Progenitor cell of endocrine pancreas (in vitro differentiated cells): ENCODE measurements at regions not wholly inside any gene's neighbourhood (a gene's known extent, or its start where the extent isn't known, plus 50 kb on each side); places are given as distances from the start of the nearest gene placed in this dataset.
"Not testable (repeated sequence)": the region's sequence is repeated elsewhere in the genome, so short reads cannot be mapped to it uniquely, and the experiment has no call there.

Experiments used
- DNase-seq: peaks from one replicate; pipeline ENCODE4 v3.0.0; 2021; ENCODE audit warnings: low spot score; ENCODE audit not compliant: unreplicated experiment
- H3K27ac Mint-ChIP-seq: 2 replicates; pipeline ENCODE4 v1.8.0; 2021; ENCODE audit warnings: mild to moderate bottlenecking, moderate library complexity, mixed read lengths
- H3K27me3 Mint-ChIP-seq: 2 replicates; pipeline ENCODE4 v1.8.0; 2021; ENCODE audit warnings: mixed read lengths
- H3K36me3 Mint-ChIP-seq: 2 replicates; pipeline ENCODE4 v1.8.0; 2022; ENCODE audit warnings: mixed read lengths; ENCODE audit not compliant: insufficient read depth
- H3K4me1 Mint-ChIP-seq: 2 replicates; pipeline ENCODE4 v1.8.0; 2021; ENCODE audit warnings: low read depth, mixed read lengths
- H3K4me3 Mint-ChIP-seq: 2 replicates; pipeline ENCODE4 v1.8.0; 2021; ENCODE audit warnings: low read depth, mild to moderate bottlenecking, moderate library complexity, mixed read lengths
- H3K9me3 Mint-ChIP-seq: 2 replicates; pipeline ENCODE4 v1.8.0; 2021; ENCODE audit warnings: low read depth, mixed read lengths
- CTCF ChIP-seq: fragments of 200-600 bp; sonication (generic); IDR thresholded peaks from one replicate; pipeline ENCODE4 v1.5.0; 2021; ENCODE audit warnings: antibody characterized with exemption, mild to moderate bottlenecking; ENCODE audit not compliant: unreplicated experiment

DNA sequence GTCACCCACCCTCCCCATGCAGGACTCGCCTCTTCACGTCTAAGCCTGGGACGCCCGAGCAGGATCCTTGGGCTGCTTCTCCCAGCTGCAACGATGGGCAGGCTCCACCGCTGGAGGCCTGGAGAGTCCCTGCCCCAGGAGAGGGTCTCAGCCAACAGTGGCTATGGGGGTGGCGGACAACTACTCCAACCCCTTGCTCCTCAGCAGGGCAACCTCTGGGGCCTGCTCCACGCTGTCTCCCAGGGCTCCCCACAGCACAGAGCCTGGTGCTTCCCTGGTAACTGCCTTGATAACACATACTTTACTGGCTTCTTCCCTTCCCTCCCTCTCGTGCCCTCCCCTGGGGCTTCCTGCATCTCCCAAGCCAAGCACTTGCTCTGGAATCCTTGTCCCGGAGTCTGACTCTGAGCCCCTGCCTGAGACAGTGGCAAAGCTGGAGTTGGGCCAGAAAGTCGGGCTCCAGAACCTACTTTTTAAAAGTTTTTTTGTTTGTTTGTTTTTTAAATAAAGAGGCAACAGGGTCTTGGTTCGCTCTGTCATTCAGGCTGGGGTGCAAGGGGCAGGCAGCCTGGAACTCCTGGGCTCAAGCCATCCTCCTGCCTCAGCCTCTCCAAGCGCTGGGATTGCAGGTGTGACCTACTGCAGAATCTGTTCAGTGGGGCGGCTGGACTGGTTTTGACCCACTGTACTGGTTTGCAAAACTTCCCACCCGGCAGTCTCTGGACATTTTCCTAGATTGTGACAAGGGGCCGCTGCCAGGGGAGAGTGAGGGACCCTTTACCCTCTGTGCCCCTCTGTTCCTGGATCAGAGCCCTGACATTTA, 99.4 kb downstream of the TNFRSF13B start:
- TF ChIP-seq CTCF, result no peak

DNA sequence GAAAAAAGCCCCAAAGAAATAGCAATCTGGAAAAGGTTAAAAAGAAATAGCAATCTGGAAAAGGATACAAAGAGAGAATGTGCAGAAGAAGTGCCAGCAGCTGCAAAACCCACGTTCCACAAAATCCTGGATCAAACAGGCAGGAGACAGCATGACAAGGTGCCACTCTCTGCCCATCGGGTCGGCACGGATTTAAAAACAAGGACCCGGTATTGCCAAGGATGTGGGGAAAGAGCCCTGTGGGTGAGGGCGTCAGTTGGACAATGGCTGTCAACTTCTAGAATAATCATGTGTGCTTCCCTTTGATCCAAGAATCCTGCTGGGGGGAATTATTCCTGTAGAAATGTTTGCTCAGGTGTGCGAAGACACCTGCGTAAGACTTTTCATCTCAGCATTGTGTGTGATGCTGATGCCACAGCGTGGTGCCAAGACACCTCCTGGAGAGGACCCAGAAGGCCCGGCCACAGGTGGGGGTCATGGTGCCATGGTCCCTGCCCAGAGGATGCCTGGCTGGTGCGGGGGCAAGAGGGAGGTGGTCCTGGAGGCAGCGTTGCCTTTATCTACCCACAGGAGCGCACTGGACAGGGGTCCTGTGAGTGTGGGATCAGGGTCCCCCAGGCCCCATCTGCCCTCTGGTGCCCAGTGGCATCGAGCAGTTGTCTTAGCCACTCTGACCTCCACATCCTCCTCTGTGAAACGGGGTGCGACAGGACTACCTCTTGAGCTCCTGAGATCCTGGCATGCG, 100.3 kb downstream of the TNFRSF13B start:
- H3K4me3 Mint-ChIP-seq, result not testable (repeated sequence)

More for the DNA sequence above, 99.4 kb downstream of the TNFRSF13B start:
- H3K36me3 Mint-ChIP-seq, result no peaks in the 10 kb centered on the region
- H3K27ac Mint-ChIP-seq, result no peak overlapping the region
- H3K27me3 Mint-ChIP-seq, result peaks cover 6% of the 10 kb centered on the region
- peaks cover 6% of the 10 kb centered on the region for H3K9me3 Mint-ChIP-seq
- H3K4me3 Mint-ChIP-seq, result no peak overlapping the region
- no peak for DNase-seq
- no peaks in the 10 kb centered on the region for H3K4me1 Mint-ChIP-seq

DNA sequence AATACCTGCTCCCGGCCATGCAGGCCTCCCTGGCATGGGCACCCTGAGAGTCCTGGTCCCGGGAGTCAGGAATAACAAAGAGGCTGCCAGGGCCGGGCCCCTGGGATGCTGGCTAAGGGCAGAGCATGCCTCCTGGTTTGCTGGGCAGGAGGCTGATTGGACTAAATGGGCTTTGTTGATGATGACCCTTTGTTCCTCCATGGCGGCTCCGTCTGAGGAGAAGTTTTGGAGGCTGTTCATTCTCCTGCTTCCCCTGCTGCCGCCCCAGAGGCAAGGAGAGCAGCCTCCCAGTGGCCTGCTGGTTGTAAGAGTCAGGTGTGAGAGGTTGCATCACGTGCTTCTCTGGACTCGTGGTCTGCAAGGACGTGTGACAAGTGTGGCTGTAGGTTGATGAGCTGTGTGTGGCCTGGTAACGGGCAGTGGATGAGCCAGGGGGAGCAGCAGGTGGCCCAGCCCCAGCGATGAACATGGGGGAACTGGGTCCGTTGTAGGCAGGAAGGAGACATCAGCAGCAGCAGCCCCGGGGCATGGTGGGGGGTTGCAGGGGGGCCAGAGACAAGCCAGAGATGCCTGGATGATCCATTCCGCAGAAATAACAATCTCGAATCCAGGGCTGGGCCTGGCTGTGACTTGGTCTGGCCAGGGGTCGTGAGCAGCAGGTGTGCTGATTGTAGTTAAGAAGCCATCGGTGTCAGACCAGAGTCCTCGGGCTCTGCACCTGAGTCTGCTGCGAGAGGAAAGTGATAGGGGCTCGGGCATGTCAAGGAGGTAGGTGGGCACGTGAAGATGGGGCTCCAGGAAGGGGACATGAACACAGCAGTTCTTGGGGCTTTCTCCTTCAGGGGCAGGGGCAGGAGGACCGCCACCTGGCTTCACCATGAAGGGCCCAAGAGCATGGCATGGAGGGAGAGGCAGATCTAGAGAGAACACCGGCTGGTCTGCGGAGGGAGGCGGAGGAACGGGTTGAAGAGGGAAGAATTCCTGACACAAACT, 101.4 kb downstream of the TNFRSF13B start:
- no peak for TF ChIP-seq CTCF
- Mint-ChIP-seq H3K27ac (no peak overlapping the region), H3K27me3 (peaks cover 6% of the 10 kb centered on the region), H3K36me3 (no peaks in the 10 kb centered on the region), H3K9me3 (no peaks in the 10 kb centered on the region), H3K4me3 (no peak overlapping the region), H3K4me1 (no peaks in the 10 kb centered on the region)
- DNase-seq, result no peak

More for the DNA sequence above, 100.3 kb downstream of the TNFRSF13B start:
- not testable (repeated sequence) for DNase-seq, H3K9me3 Mint-ChIP-seq, H3K27me3 Mint-ChIP-seq, H3K36me3 Mint-ChIP-seq, H3K27ac Mint-ChIP-seq, H3K4me1 Mint-ChIP-seq

DNA sequence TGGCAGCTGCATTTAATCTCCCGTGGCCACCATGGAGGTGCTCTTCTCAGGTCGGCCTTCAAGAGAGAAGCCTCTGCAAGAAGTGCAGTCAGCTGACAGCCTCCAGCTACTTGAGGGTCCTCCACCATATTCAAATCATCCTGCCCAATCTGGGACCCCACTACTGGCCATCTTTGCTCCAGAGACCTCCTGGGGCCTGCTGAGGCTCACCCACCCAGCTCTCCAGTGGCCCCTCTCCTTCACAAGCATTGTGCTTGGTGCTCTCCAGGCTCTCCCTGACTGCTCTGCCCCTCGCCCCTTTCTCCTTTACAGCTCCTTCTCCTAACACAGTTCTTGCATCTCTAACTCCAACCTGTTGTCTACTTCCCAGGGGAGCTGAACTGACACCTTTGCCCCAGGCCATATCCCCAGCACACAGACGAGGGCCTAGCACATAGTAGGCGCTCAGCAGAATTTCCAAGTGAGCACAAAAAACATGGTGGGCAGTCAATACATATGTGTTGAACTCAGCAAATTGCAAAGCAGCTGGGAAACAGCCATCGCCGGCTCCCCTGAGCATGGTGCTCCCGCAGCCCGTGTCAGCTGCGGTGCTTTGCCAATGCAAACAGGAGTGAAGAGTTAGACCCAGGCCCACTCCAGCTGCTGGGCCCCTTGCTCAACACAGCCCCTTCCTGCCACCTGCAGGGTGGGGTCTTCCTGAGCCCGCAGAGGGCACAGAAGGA, 102.2 kb downstream of the TNFRSF13B start:
- H3K4me3 Mint-ChIP-seq, H3K9me3 Mint-ChIP-seq, H3K4me1 Mint-ChIP-seq, H3K27me3 Mint-ChIP-seq, H3K36me3 Mint-ChIP-seq, DNase-seq, H3K27ac Mint-ChIP-seq: not testable (repeated sequence)

- H3K27ac Mint-ChIP-seq, H3K27me3 Mint-ChIP-seq, DNase-seq, H3K36me3 Mint-ChIP-seq, H3K4me3 Mint-ChIP-seq, H3K9me3 Mint-ChIP-seq, H3K4me1 Mint-ChIP-seq: not testable (repeated sequence)
These were observed 103.3 kb downstream of the TNFRSF13B start for GRCh38 chr17:16868616-16869015.

- not testable (repeated sequence) for H3K4me3 Mint-ChIP-seq, H3K9me3 Mint-ChIP-seq, H3K4me1 Mint-ChIP-seq, H3K27ac Mint-ChIP-seq, DNase-seq, H3K36me3 Mint-ChIP-seq, H3K27me3 Mint-ChIP-seq
These were observed 104.4 kb downstream of the TNFRSF13B start for GRCh38 chr17:16867545-16867944.

- H3K4me1 Mint-ChIP-seq, H3K9me3 Mint-ChIP-seq, H3K36me3 Mint-ChIP-seq, H3K27me3 Mint-ChIP-seq, H3K27ac Mint-ChIP-seq, H3K4me3 Mint-ChIP-seq, DNase-seq: not testable (repeated sequence)
These were observed 105.1 kb downstream of the TNFRSF13B start for GRCh38 chr17:16866841-16867240.
